Stomach (tissue), 8 donors: ENCODE measurements at regions not wholly inside any gene's neighbourhood (a gene's known extent, or its start where the extent isn't known, plus 50 kb on each side); places are given as distances from the start of the nearest gene placed in this dataset.

Source experiments
- DNase-seq, 2 donors: peaks; one replicate each; pipeline versions ENCODE4 v3.0.0 to v3.0.0-alpha.2; 2013 to 2019
- H3K27ac ChIP-seq, 5 donors: fragments of 200-600 bp in 4 of 5; sonication (generic) in 4 of 5; one replicate each; pipeline ENCODE4 v1.5.1; 2013 to 2019; ENCODE audit warnings: mild to moderate bottlenecking in 1 of 5, moderate library complexity in 1 of 5
- H3K27me3 ChIP-seq, 3 donors: fragments of 200-600 bp; sonication (generic); one replicate each; pipeline ENCODE4 v1.5.1; 2017 to 2019; ENCODE audit warnings: mixed run types in 1 of 3
- H3K36me3 ChIP-seq, 4 donors: fragments of 200-600 bp; sonication (generic); 1 replicate in 3 of 4; 2 replicates in 1 of 4; pipeline ENCODE4 v1.5.1; 2016 to 2019
- H3K4me1 ChIP-seq, 4 donors: fragments of 200-600 bp; sonication (generic); one replicate each; pipeline ENCODE4 v1.5.1; 2016 to 2019
- H3K4me3 ChIP-seq, 4 donors: fragments of 200-600 bp; sonication (generic) in 3 of 4; one replicate each; pipeline ENCODE4 v1.5.1; 2016 to 2019; ENCODE audit warnings: mild to moderate bottlenecking in 1 of 4
- H3K9me3 ChIP-seq, 4 donors: fragments of 200-600 bp; sonication (generic); one replicate each; pipeline ENCODE4 v1.5.1; 2016 to 2019
- EP300 ChIP-seq: sonication (generic); formaldehyde crosslinking; IDR thresholded peaks from one replicate; pipeline ENCODE4 v1.6.1; 2017; ENCODE audit warnings: antibody characterized with exemption
- POLR2A ChIP-seq, 4 donors: fragments of 450-650 bp; IDR thresholded peaks; one replicate each; pipeline ENCODE4 v1.6.1; 2016; ENCODE audit warnings: antibody characterized with exemption in 4 of 4, control low read depth in 2 of 4, mild to moderate bottlenecking in 1 of 4, moderate library complexity in 1 of 4
- POLR2AphosphoS5 ChIP-seq, 3 donors: sonication (generic); formaldehyde crosslinking; IDR thresholded peaks; one replicate each; pipeline ENCODE4 v1.6.1; 2016; ENCODE audit warnings: antibody characterized with exemption in 3 of 3
- WGBS, 5 donors: extraction: QIAGEN DNeasy Blood & Tissue Kit in 3 of 5; methylation state at CpG; one replicate each; pipeline versions ENCODE4 v1.1.5 to v1.1.7; 2013 to 2018; 5-methylcytosine and 5-hydroxymethylcytosine counted together
- intact Hi-C: fragments of 100-400 bp; cut with DNase I; formaldehyde crosslinking; loops from one replicate; pipeline ENCODE4 v1.15.1; 2023; ENCODE audit warnings: low total_unique reads
- TF ChIP-seq, protein P1 (sequence below), 7 experiments: fragments of 450-650 bp in 4 of 7; fragments of 200-600 bp in 3 of 7; sonication (generic) in 3 of 7; IDR thresholded peaks; one replicate each; pipeline ENCODE4 v1.5.1; 2016 to 2019; ENCODE audit warnings: antibody characterized with exemption in 7 of 7, control low read depth in 2 of 7, mild to moderate bottlenecking in 1 of 7
- donor health status: healthy with polysubstance abuse.
- donor health status: Bipolar disorder and iron deficiency.
- donor health status: healthy.

DNA sequence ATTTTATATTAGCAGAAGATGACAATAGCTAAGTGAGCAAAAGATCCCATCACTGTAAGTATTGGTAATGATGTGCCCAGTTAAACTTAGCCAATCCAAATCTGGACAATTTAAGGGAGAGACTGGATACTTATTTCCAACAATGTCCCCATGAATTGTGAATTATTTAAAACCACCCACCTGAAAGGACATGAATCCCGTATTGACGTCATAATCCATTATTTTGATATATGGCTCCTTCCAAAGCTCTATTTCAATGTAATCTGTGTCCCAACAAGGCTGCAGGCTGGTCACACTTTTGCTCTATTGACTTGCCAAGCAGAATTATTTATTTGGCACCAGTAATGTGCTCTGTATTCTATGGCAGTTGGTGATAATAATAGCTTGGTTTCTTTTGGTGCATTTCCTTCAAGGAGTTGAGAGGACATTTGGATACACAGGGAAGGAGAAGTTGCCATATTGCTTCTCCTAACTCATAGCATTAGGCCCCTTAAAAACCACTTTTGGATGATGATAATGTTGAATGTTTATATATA lies 157.2 kb downstream of the NMUR2 start:
- no peaks in the 10 kb centered on the region for H3K4me1 ChIP-seq
- no peak overlapping the region for H3K27ac ChIP-seq
- H3K27me3 ChIP-seq, result no peaks in the 10 kb centered on the region
- TF ChIP-seq POLR2AphosphoS5 (IDR thresholded peaks at IDR 0.05) (no peak), EP300 (no peak), POLR2A (IDR thresholded peaks at IDR 0.05) (no peak)
- TF ChIP-seq, protein P1, sequence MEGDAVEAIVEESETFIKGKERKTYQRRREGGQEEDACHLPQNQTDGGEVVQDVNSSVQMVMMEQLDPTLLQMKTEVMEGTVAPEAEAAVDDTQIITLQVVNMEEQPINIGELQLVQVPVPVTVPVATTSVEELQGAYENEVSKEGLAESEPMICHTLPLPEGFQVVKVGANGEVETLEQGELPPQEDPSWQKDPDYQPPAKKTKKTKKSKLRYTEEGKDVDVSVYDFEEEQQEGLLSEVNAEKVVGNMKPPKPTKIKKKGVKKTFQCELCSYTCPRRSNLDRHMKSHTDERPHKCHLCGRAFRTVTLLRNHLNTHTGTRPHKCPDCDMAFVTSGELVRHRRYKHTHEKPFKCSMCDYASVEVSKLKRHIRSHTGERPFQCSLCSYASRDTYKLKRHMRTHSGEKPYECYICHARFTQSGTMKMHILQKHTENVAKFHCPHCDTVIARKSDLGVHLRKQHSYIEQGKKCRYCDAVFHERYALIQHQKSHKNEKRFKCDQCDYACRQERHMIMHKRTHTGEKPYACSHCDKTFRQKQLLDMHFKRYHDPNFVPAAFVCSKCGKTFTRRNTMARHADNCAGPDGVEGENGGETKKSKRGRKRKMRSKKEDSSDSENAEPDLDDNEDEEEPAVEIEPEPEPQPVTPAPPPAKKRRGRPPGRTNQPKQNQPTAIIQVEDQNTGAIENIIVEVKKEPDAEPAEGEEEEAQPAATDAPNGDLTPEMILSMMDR (IDR thresholded peaks at IDR 0.05), result no peak
- 71 to 89% (median 84%) methylated on average over 2 of the region's 2 CpGs for WGBS, 5 donors
- H3K4me3 ChIP-seq, result no peak overlapping the region
- DNase-seq, result no peak
- H3K9me3 ChIP-seq, result no peaks in the 10 kb centered on the region
- no peaks in the 10 kb centered on the region for H3K36me3 ChIP-seq
- intact Hi-C loops, result no loop called here

DNA sequence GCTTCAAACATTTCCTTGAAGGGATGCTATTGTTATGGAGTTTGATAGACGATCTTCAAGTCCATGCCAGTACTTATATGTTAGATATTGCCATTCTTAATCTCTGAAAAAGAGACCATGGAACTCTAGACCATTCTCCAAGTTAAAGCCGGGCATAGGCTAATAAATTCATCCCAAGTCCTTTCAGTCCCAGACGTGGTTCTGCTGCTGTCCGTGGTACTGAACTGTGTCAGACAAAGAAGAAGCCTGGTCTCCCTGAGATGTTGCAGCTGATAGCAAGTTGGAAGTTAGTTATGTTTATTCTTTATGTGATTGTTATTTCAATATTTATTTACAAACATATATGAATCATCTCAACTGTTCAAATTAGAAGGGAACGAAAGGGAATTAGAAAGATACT lies 158.7 kb downstream of the NMUR2 start:
- H3K4me3 ChIP-seq, result no peak overlapping the region
- DNase-seq, result peak; percentile 28 to 72
- no peak overlapping the region for H3K27ac ChIP-seq
- no peak for TF ChIP-seq POLR2AphosphoS5 (IDR thresholded peaks at IDR 0.05)
- TF ChIP-seq EP300, result no peak
- H3K27me3 ChIP-seq, result no peaks in the 10 kb centered on the region
- no peaks in the 10 kb centered on the region for H3K36me3 ChIP-seq
- WGBS, 5 donors, result 17 to 26% (median 21%) methylated on average over 5 of the region's 5 CpGs
- H3K4me1 ChIP-seq, result no peaks in the 10 kb centered on the region
- intact Hi-C loops, result no loop called here
- no peaks in the 10 kb centered on the region for H3K9me3 ChIP-seq

DNA sequence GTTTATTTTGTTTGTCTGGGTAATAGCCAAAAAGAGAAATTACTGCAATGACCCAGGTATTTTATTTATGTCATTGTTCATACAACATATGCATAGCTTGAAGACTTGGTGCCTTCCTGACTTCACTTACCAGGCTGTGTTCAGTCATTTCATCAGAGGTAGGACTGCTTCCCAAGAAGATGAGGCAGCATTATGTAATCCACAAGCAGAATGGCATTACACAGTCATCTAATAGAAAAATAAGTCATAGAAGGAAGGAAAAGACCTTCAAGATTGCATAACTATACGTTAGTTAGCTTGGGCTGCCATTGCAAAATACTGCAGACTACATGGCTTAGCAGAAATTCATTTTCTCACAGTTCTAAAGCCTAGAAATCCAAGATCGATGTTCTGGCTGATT lies 167.5 kb downstream of the NMUR2 start:
- H3K4me1 ChIP-seq, result no peaks in the 10 kb centered on the region
- H3K27ac ChIP-seq, result no peak overlapping the region
- no peak for DNase-seq
- H3K4me3 ChIP-seq, result no peak overlapping the region
- H3K9me3 ChIP-seq, result no peaks in the 10 kb centered on the region
- TF ChIP-seq POLR2A (IDR thresholded peaks at IDR 0.05), result no peak
- TF ChIP-seq, protein P1 (IDR thresholded peaks at IDR 0.05), result no peak
- no peak for TF ChIP-seq POLR2AphosphoS5 (IDR thresholded peaks at IDR 0.05)
- no peak for TF ChIP-seq EP300
- no peaks in the 10 kb centered on the region for H3K27me3 ChIP-seq
- H3K36me3 ChIP-seq, result no peaks in the 10 kb centered on the region
- intact Hi-C loops, result no loop called here
- WGBS, 5 donors, result 66 to 72% (median 71%) methylated on average over 2 of the region's 2 CpGs

DNA sequence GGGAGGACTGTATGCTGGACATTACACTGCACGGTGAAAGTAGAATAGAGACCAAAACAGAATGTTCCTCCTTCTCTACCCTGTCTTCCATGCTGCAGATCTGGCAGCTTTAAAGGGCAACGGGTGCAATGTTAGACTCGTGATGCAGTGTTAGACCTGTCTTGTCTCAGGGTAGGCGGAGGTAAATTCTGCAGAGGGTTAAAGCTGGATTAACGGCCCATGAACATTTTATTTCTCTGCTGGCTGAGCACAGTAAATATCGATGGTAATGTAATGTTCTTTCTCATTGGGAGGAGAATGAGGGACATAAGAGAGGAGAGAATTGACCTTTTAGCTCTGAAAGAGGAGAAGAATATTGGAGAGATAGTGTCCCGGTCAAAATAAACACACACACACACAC lies 178.9 kb downstream of the NMUR2 start:
- intact Hi-C loops, result no loop called here
- no peak for DNase-seq
- no peaks in the 10 kb centered on the region for H3K9me3 ChIP-seq
- WGBS, 5 donors, result 65 to 79% (median 76%) methylated on average over 7 of the region's 7 CpGs
- no peaks in the 10 kb centered on the region for H3K27me3 ChIP-seq
- no peak overlapping the region for H3K27ac ChIP-seq
- H3K4me1 ChIP-seq, result no peaks in the 10 kb centered on the region
- no peaks in the 10 kb centered on the region for H3K36me3 ChIP-seq
- H3K4me3 ChIP-seq, result no peak overlapping the region
- TF ChIP-seq POLR2A (IDR thresholded peaks at IDR 0.05), result no peak
- TF ChIP-seq POLR2AphosphoS5 (IDR thresholded peaks at IDR 0.05), result no peak
- TF ChIP-seq EP300, result no peak
- TF ChIP-seq, protein P1 (IDR thresholded peaks at IDR 0.05), result no peak

DNA sequence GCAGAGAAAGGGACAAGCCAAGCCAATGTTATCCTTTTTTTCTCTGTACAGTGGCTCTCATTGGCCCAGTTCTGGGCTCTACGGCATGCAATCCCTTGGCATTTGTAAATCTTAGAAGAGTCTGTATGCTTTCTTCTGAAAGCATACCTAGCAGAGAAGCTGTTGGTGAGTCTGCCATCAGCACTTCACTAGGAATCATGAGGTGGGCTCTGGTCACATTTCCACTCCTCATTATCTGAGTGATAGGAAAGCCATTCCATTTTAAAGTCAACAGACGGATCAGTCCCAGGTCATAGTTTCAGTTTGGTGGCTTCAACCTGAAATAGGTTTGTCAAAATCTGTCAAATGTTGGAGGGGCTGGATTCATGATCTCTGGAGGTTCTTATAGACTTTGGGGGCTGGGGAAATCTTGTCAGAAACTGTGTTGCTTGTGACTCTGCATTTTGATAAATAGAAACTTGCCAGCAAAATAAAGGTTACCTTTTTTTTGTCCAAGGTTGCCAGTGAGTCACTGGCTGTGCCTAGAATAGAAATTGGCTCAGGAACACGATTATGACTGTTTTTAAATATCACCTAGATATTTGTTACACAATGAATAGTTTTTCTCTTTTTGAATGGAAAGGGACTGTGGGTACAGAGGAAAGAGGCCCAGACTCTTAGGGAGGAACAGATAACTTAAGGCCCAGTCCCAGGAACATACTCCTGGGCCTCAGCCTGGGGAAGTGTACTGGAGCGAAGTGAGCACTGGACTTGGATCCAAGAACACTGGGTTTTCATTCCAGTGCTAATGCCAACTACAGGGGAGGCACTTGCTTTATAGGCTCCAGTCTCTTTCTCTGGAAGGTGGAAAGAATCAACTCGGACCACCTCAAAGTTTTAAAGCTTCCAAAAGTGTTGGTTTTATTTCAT lies 183.1 kb downstream of the NMUR2 start:
- 66 to 76% (median 74%) methylated on average over 5 of the region's 5 CpGs for WGBS, 5 donors
- H3K27me3 ChIP-seq, result no peaks in the 10 kb centered on the region
- H3K4me3 ChIP-seq, result no peak overlapping the region
- H3K36me3 ChIP-seq, result no peaks in the 10 kb centered on the region
- intact Hi-C loops, result no loop called here
- no peaks in the 10 kb centered on the region for H3K4me1 ChIP-seq
- H3K9me3 ChIP-seq, result no peaks in the 10 kb centered on the region
- no peak for TF ChIP-seq POLR2AphosphoS5 (IDR thresholded peaks at IDR 0.05)
- no peak for TF ChIP-seq POLR2A (IDR thresholded peaks at IDR 0.05)
- TF ChIP-seq, protein P1 (IDR thresholded peaks at IDR 0.05), result no peak
- TF ChIP-seq EP300, result no peak
- H3K27ac ChIP-seq, result no peak overlapping the region
- no peak for DNase-seq
